ENCODE measurements at regions not wholly inside any gene's neighbourhood (a gene's known extent, or its start where the extent isn't known, plus 50 kb on each side); places are given as distances from the start of the nearest gene placed in this dataset.

DNA sequence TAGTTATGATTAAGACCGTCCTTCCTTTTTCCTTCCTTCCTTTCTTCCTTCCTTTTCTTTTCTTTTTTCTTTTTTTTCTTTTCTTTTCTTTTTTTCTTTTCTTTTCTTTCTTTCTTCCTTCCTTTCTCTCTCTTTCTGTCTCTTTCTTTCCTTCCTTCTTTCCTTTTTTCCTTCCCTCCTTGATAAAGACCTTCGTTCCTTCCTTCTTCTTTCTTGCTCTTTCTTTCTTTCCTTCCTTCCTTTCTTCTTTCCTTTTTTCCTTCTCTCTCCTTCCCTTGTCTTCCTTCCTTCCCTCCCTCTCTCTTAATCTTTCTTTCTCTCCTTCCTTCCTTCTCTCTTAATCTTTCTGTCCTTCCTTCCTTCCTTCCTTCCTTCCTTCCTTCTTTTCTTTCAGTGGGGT, 130.9 kb downstream of the PAPOLA start:
- Histone ChIP-seq H3K36me3 (replicated peaks) (no peaks in the 10 kb centered on the region), H3K27me3 (replicated peaks) (no peaks in the 10 kb centered on the region), H3K27ac (no peak overlapping the region), H3K4me3 (ENCODE audit: low read depth, low read length) (no peak overlapping the region)
- in situ Hi-C loops (cut with HindIII; ENCODE audit: low pct_ligation_motif_present, low sequenced_read_pairs), result no loop called here
- DNase-seq, result no peak
- TF ChIP-seq, protein P1, sequence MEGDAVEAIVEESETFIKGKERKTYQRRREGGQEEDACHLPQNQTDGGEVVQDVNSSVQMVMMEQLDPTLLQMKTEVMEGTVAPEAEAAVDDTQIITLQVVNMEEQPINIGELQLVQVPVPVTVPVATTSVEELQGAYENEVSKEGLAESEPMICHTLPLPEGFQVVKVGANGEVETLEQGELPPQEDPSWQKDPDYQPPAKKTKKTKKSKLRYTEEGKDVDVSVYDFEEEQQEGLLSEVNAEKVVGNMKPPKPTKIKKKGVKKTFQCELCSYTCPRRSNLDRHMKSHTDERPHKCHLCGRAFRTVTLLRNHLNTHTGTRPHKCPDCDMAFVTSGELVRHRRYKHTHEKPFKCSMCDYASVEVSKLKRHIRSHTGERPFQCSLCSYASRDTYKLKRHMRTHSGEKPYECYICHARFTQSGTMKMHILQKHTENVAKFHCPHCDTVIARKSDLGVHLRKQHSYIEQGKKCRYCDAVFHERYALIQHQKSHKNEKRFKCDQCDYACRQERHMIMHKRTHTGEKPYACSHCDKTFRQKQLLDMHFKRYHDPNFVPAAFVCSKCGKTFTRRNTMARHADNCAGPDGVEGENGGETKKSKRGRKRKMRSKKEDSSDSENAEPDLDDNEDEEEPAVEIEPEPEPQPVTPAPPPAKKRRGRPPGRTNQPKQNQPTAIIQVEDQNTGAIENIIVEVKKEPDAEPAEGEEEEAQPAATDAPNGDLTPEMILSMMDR (IDR thresholded peaks at IDR 0.05; ENCODE audit: low read depth, low read length, missing control alignments), result no peak

DNA sequence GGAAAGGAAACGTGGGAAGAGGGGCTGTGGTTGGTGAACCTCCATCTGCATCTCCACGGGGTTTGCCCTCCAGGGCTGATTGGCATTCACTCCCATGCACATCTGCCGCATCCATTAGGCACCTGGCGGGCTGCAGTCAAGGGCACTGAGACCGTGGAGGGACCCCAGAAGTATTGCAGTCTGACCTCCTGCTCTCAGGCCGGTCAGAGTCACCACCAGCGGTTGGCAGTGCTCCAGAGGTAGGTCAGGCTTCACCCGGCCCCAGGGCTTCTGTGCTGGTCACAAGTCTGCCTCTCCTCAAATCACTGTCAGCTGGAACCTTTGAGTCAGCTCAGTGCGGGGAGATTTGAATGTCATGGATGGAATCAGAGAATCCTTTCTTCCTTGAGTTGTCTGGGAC, 132.3 kb downstream of the PAPOLA start:
- in situ Hi-C loops (cut with HindIII; ENCODE audit: low pct_ligation_motif_present, low sequenced_read_pairs), result no loop called here
- DNase-seq, result no peak
- TF ChIP-seq, protein P1 (IDR thresholded peaks at IDR 0.05; ENCODE audit: low read depth, low read length, missing control alignments), result no peak
- H3K27ac ChIP-seq, result no peak overlapping the region
- no peaks in the 10 kb centered on the region for H3K36me3 ChIP-seq (replicated peaks)
- no peaks in the 10 kb centered on the region for H3K27me3 ChIP-seq (replicated peaks)
- no peak overlapping the region for H3K4me3 ChIP-seq (ENCODE audit: low read depth, low read length)

DNA sequence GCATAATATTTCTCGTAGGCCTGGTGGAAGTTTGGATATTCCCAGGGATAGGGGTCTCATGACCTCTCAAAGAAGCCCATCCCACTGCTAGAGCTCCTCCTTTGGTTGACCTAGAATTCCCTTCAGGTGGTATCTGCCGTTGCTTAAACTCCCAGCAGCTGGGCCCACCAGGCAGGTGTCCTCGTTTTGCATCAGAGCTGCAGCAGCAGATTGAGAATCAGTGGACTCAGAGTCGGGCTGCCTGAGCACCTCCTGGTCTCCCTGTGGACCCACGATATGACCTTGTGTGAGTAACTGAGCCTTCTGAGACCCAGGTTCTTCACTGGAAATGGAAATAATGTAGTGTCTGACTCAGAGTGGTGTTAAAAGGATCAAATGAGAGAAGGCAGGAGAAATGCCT, 132.7 kb downstream of the PAPOLA start:
- H3K27ac ChIP-seq, result no peak overlapping the region
- no peaks in the 10 kb centered on the region for H3K27me3 ChIP-seq (replicated peaks)
- no peaks in the 10 kb centered on the region for H3K36me3 ChIP-seq (replicated peaks)
- in situ Hi-C loops (cut with HindIII; ENCODE audit: low pct_ligation_motif_present, low sequenced_read_pairs), result no loop called here
- H3K4me3 ChIP-seq (ENCODE audit: low read depth, low read length), result no peak overlapping the region
- TF ChIP-seq, protein P1 (IDR thresholded peaks at IDR 0.05; ENCODE audit: low read depth, low read length, missing control alignments), result no peak
- DNase-seq, result no peak

- TF ChIP-seq, protein P1 (IDR thresholded peaks at IDR 0.05; ENCODE audit: low read depth, low read length, missing control alignments), result no peak
- no peak for DNase-seq
- H3K36me3 ChIP-seq (replicated peaks), result no peaks in the 10 kb centered on the region
- in situ Hi-C loops (cut with HindIII; ENCODE audit: low pct_ligation_motif_present, low sequenced_read_pairs), result no loop called here
- H3K27ac ChIP-seq, result no peak overlapping the region
- no peak overlapping the region for H3K4me3 ChIP-seq (ENCODE audit: low read depth, low read length)
- no peaks in the 10 kb centered on the region for H3K27me3 ChIP-seq (replicated peaks)
Measured at GRCh38 chr14:96635850-96636249, 133.7 kb downstream of the PAPOLA start.

- TF ChIP-seq, protein P1 (IDR thresholded peaks at IDR 0.05; ENCODE audit: low read depth, low read length, missing control alignments), result no peak
- no peak overlapping the region for H3K27ac ChIP-seq
- H3K27me3 ChIP-seq (replicated peaks), result no peaks in the 10 kb centered on the region
- no peaks in the 10 kb centered on the region for H3K36me3 ChIP-seq (replicated peaks)
- no peak for DNase-seq
- no peak overlapping the region for H3K4me3 ChIP-seq (ENCODE audit: low read depth, low read length)
- in situ Hi-C loops (cut with HindIII; ENCODE audit: low pct_ligation_motif_present, low sequenced_read_pairs), result no loop called here
Measured at GRCh38 chr14:96637521-96637920, 135.3 kb downstream of the PAPOLA start.

DNA sequence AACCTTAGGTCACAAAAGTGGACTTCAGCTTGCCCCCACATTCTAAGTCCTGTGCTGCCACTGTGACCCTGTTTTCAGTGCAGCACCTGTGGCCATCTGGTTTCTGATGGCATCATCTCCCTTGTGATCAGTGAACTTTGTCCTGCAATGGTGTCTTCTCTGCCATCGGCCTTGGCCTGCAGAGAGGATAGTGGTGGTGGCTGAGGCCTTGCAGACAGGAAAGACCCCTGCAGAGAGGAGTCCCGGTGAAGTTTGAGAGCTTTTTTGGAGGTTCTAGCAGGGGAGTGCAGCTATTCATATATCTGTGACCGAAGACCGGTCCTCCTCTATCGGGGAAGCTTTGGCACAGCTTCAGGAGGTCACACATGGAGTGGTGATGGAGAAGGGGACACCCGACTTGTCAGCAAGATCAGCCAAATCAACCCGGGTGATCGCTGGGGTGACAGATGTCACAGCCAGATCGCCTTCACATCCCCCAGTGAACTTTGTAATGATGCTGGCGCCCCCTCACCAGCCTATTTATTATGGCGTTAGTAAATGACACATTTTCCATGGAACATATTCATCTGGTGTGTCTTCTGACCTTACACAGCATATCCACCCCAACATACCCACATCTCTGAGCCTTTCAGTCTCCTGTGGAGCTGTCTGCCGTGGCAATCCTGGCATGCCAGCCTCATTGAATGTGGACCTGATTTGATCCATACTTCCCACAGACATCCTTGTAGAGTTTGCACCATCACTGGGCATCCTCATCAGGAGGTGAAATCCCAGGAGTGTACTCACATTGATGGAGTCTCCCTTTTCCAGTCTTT, 136.1 kb downstream of the PAPOLA start:
- in situ Hi-C loops (cut with HindIII; ENCODE audit: low pct_ligation_motif_present, low sequenced_read_pairs), result no loop called here
- Histone ChIP-seq H3K27me3 (replicated peaks) (no peaks in the 10 kb centered on the region), H3K27ac (no peak overlapping the region), H3K4me3 (ENCODE audit: low read depth, low read length) (no peak overlapping the region), H3K36me3 (replicated peaks) (no peaks in the 10 kb centered on the region)
- no peak for DNase-seq
- TF ChIP-seq, protein P1 (IDR thresholded peaks at IDR 0.05; ENCODE audit: low read depth, low read length, missing control alignments), result no peak

All from brain microvascular endothelial cell (primary cell).